ENCODE measurements at regions not wholly inside any gene's neighbourhood (a gene's known extent, or its start where the extent isn't known, plus 50 kb on each side); places are given as distances from the start of the nearest gene placed in this dataset.

- DNase-seq: no peak
These were observed 188.9 kb downstream of the CXCL12 start for GRCh38 chr10:44196008-44196320.

- no peak for DNase-seq
These were observed 189.5 kb downstream of the CXCL12 start for GRCh38 chr10:44195112-44196007.

- no peak for DNase-seq
These were observed 190.5 kb downstream of the CXCL12 start for GRCh38 chr10:44194435-44194834.

GRCh38 chr10:44193567-44194220 lies 191.2 kb downstream of the CXCL12 start:
- no peak for DNase-seq

- DNase-seq: no peak
These were observed 191.7 kb downstream of the CXCL12 start for GRCh38 chr10:44193166-44193565.

GRCh38 chr10:44192435-44192834 lies 192.5 kb downstream of the CXCL12 start:
- DNase-seq: no peak

DNA sequence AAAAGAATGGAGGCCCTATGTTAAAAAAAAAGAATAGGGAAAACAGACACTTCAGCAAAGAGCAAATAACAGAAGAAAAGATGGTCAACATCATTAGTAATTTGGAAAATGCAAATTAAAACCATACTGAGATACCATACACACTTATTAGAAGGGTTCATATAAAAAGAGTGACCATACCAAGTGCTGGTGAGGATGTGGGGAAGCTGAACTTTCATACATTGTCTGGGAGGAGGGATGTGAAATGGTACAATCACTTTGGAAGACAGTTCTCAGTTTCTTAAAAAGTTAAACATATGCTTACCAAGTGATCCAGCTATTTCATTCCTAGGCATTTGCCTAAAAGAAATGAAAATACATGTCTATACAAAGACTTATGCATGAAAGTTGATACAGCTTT lies 194.4 kb downstream of the CXCL12 start:
- DNase-seq: no peak

- DNase-seq: no peak
These were observed 198.1 kb downstream of the CXCL12 start for GRCh38 chr10:44186821-44187220.

- no peak for DNase-seq
These were observed 198.7 kb downstream of the CXCL12 start for GRCh38 chr10:44186150-44186549.

DNA sequence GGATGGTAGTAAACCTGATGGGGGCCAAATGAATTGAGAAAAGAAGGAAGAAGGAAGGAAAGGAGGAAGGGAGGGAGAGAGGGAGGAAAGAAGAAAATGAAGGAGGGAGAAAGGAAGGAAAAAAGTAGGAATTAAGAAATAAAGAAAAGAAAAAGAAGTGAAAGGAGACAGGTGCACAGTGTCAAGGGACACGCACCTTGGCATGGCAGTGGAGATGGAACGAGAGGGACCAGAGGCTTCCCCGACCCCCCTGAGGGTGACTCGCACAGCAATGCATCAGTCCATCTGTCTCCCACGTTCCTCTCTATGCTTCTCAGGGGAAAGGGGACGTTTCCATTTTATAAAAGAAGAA lies 199.6 kb downstream of the CXCL12 start:
- no peak for DNase-seq

- no peak for DNase-seq
These were observed 200.1 kb downstream of the CXCL12 start for GRCh38 chr10:44184633-44185314.

- no peak for DNase-seq
These were observed 200.9 kb downstream of the CXCL12 start for GRCh38 chr10:44183667-44184632.

DNA sequence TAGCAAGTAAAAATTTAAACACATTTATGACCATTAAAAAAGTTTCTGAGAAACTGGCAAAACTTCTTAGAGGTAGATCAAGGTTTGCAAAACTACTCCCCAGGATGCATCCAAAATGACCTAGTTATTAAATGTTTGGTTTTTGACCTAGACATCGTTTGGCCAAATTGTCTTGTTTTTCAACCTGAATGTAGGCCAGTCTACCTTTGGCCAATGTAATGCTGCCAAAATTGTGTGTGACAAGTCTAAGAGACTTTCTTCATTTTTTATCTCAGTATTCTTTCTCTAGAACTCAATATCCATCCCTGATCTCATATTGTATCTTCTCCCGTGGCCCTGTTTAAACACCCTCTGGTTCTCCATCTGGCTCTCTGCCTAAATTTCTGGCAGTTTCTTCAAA lies 202.0 kb downstream of the CXCL12 start:
- DNase-seq: no peak

DNA sequence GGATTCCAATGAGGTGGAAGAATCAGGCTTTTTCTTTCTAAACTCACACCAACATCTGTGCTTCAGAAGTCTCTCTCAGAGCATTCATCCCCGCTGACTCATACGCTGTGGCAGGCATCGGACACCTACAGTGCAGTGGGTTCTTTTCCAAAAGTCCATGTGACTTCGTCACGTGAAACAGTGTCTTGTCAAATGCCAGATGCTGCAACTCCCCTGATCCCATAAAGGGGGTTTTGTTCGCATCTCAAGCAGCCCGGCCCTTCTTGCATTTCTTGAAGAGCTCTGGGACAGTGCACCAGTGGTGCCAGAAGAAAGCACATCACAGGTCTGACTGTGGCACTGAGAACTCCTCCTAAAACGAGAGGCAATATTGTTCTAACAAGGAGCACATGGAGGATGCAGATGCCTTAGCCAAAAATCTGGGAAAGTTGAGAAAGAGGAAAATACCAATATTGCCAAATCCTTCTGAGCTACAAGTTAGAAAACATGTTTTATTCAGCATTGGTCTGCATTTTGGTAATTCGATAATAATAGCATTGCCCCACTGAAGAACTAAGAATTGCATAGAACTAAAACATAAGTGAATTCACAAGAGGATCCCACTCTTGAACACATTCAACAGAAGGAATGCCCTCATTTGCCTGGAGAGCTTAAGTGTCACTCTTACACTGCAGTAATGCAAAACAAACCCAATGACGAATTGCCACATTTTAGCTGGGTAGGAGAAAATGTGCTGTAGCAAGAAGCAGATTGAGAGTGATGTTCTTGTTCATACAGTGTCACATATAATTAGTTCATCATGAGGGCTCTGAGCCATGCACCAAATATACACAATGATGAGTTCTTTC lies 204.4 kb downstream of the CXCL12 start:
- DNase-seq: no peak

GRCh38 chr10:44178856-44179255 lies 206.0 kb downstream of the CXCL12 start:
- no peak for DNase-seq

DNA sequence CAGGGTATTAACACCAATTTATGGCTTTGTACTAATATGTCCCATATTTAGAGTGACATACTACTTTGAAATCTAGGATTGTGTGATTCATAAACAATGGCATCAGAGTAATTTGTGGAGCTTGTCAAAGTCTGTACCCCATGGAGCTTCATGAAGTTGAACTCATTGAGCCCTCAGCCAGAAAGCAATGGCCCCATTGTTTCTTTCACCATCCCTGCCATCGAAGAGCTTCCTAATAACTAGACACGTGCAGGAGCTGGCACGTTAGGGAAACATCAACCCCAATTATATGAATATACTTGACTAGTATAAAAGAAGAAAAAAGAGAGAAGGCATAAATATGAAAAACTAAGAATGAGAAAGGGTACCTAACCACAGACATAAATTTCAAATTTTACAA lies 206.6 kb downstream of the CXCL12 start:
- no peak for DNase-seq

DNA sequence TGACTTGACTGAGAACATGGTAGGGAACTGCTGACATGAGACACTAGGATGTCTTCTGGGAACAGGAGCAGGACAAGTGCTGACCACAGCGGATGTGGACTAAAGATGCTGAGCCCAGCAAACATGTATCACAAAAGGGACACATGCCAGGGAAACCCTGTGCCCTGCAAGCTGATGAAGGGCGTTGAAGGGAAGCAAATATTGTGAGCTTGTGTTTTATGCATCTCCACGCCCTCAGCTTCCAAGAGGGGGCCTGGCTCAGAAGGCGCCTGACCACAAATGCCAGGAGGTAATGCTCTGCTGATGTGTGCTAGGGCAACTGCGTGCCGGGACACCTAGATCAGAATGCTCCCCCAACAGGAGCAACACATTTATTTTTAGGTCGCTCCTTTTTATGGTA lies 207.3 kb downstream of the CXCL12 start:
- DNase-seq: no peak

DNA sequence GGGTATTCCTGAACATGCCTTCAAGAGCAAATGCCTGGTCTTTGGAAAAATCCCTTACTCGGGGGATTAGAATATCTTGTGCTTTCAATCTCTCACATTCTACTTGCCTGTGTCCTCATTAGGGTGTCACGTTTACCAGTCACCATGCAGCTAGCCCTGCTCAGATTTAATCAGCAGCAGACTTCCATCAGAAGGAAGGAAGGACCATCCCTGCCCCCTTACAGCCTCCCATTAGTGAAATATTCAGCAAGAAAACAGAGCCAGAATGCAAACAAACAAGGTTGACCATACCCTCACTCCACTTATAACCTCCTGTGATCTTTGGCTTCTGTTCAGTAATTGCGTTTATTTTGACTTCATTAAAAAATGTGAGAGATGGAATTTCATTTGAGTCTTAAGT lies 208.6 kb downstream of the CXCL12 start:
- no peak for DNase-seq

- no peak for DNase-seq
These were observed 211.3 kb downstream of the CXCL12 start for GRCh38 chr10:44173608-44173894.

DNA sequence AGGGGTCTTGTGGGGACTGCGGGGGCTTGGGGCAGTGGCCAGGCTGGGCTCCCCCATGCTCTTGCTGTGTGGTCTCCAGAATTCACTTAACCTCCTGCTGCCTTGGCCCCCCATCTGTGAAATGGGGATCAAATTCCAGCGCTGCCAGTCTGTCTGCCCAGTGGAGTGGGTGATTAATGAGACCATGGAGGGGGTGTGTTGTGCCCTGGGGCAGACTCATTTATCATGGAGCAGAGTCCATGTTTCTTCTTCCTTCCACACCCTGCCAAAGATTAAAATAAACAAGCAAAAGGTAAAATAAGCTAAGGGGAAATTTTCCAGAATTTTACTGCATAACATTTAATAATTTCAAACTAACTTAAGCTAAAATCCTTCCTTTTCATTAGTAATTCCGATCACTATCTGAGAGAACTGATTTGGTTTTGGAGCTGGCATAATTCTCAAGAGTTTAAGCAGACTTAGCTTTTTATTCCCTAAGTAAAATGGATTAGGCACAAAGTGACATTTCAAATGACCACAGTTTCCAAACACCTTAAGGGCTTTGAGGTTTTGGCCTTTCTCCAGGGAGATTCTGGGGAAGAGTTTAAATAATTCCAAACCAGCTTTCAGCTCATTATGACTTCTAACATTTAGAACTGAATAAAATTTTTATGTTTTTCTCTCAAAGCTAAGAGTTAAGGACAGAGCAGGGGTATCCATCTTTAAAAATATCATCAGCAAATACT lies 211.9 kb downstream of the CXCL12 start:
- DNase-seq: no peak

DNA sequence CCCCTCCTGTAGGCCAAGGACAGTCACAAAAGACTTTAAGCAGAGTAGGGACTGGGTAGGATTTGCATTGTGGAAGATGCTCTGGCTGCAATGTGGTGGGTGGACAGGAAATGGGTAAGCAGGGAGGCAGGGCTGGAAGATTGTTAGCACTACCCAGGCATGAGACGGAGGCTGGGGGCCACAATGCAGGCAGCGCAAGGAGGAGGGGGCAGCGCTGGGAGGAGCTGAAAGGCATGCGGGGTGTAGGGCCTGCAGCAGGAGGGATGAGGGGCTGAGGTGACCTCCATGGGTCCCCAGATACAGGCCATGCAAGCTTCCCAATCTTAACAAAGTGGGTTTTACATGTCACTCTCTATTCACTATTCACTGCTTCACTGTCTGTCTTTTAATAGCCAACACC lies 213.1 kb downstream of the CXCL12 start:
- no peak for DNase-seq

DNA sequence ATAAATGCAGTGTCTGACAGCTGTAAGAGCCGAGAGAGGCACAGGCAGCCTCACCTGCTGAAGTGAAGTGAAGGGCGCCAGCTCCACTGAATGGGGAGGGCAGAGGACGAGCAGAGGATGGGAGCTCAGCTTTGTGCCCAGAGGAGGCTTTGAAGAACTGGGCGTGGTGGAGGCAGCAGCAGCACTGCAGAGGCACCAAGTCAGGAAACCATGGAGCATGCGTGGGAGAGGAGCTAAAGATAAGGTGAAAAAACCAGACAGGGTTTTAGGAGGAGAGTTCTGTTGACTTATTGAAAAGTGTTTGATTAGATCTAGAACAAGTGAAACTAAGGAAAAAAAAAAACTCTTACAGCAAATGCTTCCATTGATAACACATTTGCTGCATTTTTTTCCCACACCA lies 216.4 kb downstream of the CXCL12 start:
- no peak for DNase-seq
